Pancreas (tissue), 10 donors: ENCODE measurements at regions not wholly inside any gene's neighbourhood (a gene's known extent, or its start where the extent isn't known, plus 50 kb on each side); places are given as distances from the start of the nearest gene placed in this dataset.

ENCODE experiments used
- ATAC-seq, 4 donors: fragments of 200-7000 bp; cut with Tn5 transposase; one replicate each; pipeline versions ENCODE4 v1.8.0 to v1.9.1; 2020; ENCODE audit warnings: mild to moderate bottlenecking in 4 of 4, moderate library complexity in 4 of 4
- DNase-seq, 6 donors: peaks; one replicate each; pipeline ENCODE4 v3.0.0-alpha.2; 2020
- FAIRE-seq: peaks from 2 replicates; lab custom pipeline; 2012; peaks lifted over from hg19 to GRCh38; lab: Jason Lieb, UNC
- H3K27ac ChIP-seq, 4 donors: fragments of 200-600 bp; sonication (generic); 1 replicate in 3 of 4; 2 replicates in 1 of 4; pipeline versions ENCODE4 v1.5.0 to v1.8.0; 2020
- H3K27me3 ChIP-seq, 4 donors: fragments of 200-600 bp; one replicate each; pipeline ENCODE4 v1.8.0; 2021
- H3K36me3 ChIP-seq, 3 donors: fragments of 200-600 bp; sonication (generic) in 1 of 3; one replicate each; pipeline versions ENCODE4 v1.5.0 to v1.8.0; 2020 to 2021
- H3K4me1 ChIP-seq, 3 donors: fragments of 200-600 bp; one replicate each; pipeline ENCODE4 v1.8.0; 2021
- H3K4me3 ChIP-seq, 4 donors: fragments of 200-600 bp; sonication (generic) in 2 of 4; one replicate each; pipeline versions ENCODE4 v1.5.0 to v1.8.0; 2020 to 2021
- H3K9me3 ChIP-seq, 4 donors: fragments of 200-600 bp; one replicate each; pipeline ENCODE4 v1.8.0; 2021
- CTCF ChIP-seq, 4 donors: fragments of 200-600 bp; sonication (generic) in 3 of 4; IDR thresholded peaks; one replicate each; pipeline versions ENCODE4 v1.5.0 to v1.8.0; 2021; ENCODE audit warnings: antibody characterized with exemption in 4 of 4
- WGBS, 2 donors: extraction: QIAGEN DNeasy Blood & Tissue Kit; methylation state at CpG; one replicate each; pipeline ENCODE4 v1.1.7; 2013; 5-methylcytosine and 5-hydroxymethylcytosine counted together
- intact Hi-C, 3 donors: fragments of 100-400 bp; cut with DNase I; formaldehyde crosslinking; loops; one replicate each; pipeline versions ENCODE4 v1.11.1 to v1.14.2; 2022
- donor health status: healthy with polysubstance abuse.
- donor health status: DM: no; HTN: no; CAD: no; lungs with moderate emphysema.
- donor health status: DM: no; HTN: no; CAD: no.
- donor health status: control.
- donor health status: control.
- donor health status: Bipolar disorder and iron deficiency.
- donor health status: DM: yes; HTN: yes; CAD: no.
- donor health status: DM: no; HTN: no; CAD: no.
- donor health status: DM: no; HTN: no; CAD: no.
- donor health status: DM: yes; HTN: yes; CAD: no.

- DNase-seq (no peak), ATAC-seq (no peak), FAIRE-seq (no peak)
- Histone ChIP-seq H3K4me1 (no peaks in the 10 kb centered on the region), H3K27me3 (no peaks in the 10 kb centered on the region), H3K27ac (no peak overlapping the region), H3K4me3 (no peak overlapping the region), H3K9me3 (no peaks in the 10 kb centered on the region), H3K36me3 (no peaks in the 10 kb centered on the region)
- no peak for TF ChIP-seq CTCF (IDR thresholded peaks at IDR 0.05)
- WGBS, 2 donors, result 66 to 76% methylated on average over 8 of the region's 8 CpGs
- intact Hi-C loops, result no loop called here
Observed at GRCh38 chr3:111143-112069, 85.2 kb upstream of the CHL1 start.

- intact Hi-C loops, result no loop called here
- H3K27me3 ChIP-seq, result no peaks in the 10 kb centered on the region
- H3K4me1 ChIP-seq, result no peaks in the 10 kb centered on the region
- ATAC-seq, result no peak
- FAIRE-seq, result no peak
- no peak overlapping the region for H3K27ac ChIP-seq
- H3K4me3 ChIP-seq, result no peak overlapping the region
- WGBS, 2 donors, result 48% methylated on average over 2 of the region's 2 CpGs
- no peaks in the 10 kb centered on the region for H3K9me3 ChIP-seq
- DNase-seq, result no peak
- no peaks in the 10 kb centered on the region for H3K36me3 ChIP-seq
- TF ChIP-seq CTCF (IDR thresholded peaks at IDR 0.05), result no peak
Observed at GRCh38 chr3:112773-113172, 83.8 kb upstream of the CHL1 start.

- H3K4me1 ChIP-seq, result no peaks in the 10 kb centered on the region
- WGBS, 2 donors, result 30 to 50% methylated on average over 1 of the region's 1 CpG
- ATAC-seq (no peak), FAIRE-seq (no peak), DNase-seq (no peak)
- no peaks in the 10 kb centered on the region for H3K9me3 ChIP-seq
- H3K27ac ChIP-seq, result no peak overlapping the region
- TF ChIP-seq CTCF (IDR thresholded peaks at IDR 0.05), result no peak
- intact Hi-C loops, result no loop called here
- H3K4me3 ChIP-seq, result no peak overlapping the region
- no peaks in the 10 kb centered on the region for H3K36me3 ChIP-seq
- peaks cover 0 to 3% (median 0%) of the 10 kb centered on the region in 4 donors for H3K27me3 ChIP-seq
Observed at GRCh38 chr3:118666-119065, 77.9 kb upstream of the CHL1 start.

- intact Hi-C loops, result no loop called here
- H3K9me3 ChIP-seq, result no peaks in the 10 kb centered on the region
- DNase-seq, result no peak
- H3K27ac ChIP-seq, result no peak overlapping the region
- WGBS, 2 donors, result 40 to 57% methylated on average over 4 of the region's 4 CpGs
- H3K27me3 ChIP-seq, result peaks cover 0 to 3% (median 0%) of the 10 kb centered on the region in 4 donors
- H3K36me3 ChIP-seq, result no peaks in the 10 kb centered on the region
- no peak for TF ChIP-seq CTCF (IDR thresholded peaks at IDR 0.05)
- H3K4me3 ChIP-seq, result no peak overlapping the region
- FAIRE-seq, result no peak
- ATAC-seq, result no peak
- no peaks in the 10 kb centered on the region for H3K4me1 ChIP-seq
Observed at GRCh38 chr3:123341-123740, 73.2 kb upstream of the CHL1 start.

- H3K9me3 ChIP-seq, result no peaks in the 10 kb centered on the region
- ATAC-seq (no peak), DNase-seq (no peak), FAIRE-seq (no peak)
- H3K36me3 ChIP-seq, result no peaks in the 10 kb centered on the region
- H3K4me1 ChIP-seq, result no peaks in the 10 kb centered on the region
- H3K4me3 ChIP-seq, result no peak overlapping the region
- intact Hi-C loops, result no loop called here
- whole genome bisulfite sequencing, 2 donors, result 73 to 86% methylated on average over 1 of the region's 1 CpG
- H3K27me3 ChIP-seq, result peaks cover 0 to 3% (median 0%) of the 10 kb centered on the region in 4 donors
- no peak for TF ChIP-seq CTCF (IDR thresholded peaks at IDR 0.05)
- H3K27ac ChIP-seq, result no peak overlapping the region
Observed at GRCh38 chr3:124557-125179, 71.9 kb upstream of the CHL1 start.
